HG02610 (cell line): ENCODE measurements at regions not wholly inside any gene's neighbourhood (a gene's known extent, or its start where the extent isn't known, plus 50 kb on each side); places are given as distances from the start of the nearest gene placed in this dataset.

Source experiments
- ATAC-seq: cut with Tn5 transposase; IDR thresholded peaks from one replicate; pipeline ENCODE4 v1.9.1; 2021; ENCODE audit warnings: mild to moderate bottlenecking, moderate library complexity; ENCODE audit not compliant: unreplicated experiment

DNA sequence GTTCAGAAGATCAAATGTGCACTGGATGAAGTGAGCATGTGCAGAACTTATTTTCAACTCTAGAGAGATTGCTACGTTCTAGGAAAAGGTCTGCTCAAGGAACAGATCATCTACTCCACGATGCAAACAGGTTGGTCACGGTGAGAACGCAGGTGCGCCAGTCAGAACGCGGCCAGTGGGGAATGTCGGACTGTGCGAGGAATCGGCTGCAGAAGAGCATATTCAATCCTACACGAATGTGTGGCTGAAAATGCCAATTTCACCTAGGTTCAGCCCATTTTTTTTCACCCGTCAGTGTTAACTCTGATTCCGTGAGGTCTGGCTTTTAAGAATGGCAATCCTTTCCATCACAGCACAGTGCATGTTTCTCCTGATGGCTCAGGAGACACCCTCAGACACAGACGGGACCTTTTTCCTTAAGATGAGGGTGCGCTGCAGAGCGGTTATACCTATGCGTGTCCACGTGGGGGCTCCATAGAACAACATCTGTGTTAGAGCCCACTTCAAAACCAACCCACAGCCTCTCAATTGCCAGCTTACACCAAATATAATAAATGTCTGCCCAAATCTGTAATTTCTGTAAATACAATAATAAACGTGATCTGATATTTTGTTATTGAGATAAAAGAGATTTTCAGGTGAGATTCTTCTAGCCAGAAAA is 250.4 kb downstream of the FOXA2 start:
- ATAC-seq: peak; percentile 75

DNA sequence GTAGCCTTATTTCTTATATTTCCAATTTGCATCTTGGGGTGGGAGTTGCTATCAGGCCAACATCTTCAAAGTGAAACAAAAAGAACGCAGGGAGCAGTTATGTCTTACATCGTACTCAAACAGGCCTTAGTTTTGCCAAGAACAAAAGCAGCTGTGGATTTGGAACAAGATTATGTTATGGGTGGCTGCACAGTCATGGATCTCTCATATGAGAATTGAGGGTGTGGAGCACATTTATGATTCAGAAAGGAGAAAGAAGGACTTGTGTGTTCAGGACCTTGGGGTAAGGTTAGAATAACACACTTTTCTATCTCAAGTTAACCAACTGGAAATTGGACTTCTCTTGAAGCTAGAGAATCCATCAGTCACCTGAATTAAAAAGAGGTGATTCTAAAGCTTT is 259.9 kb downstream of the FOXA2 start:
- no peak for ATAC-seq

DNA sequence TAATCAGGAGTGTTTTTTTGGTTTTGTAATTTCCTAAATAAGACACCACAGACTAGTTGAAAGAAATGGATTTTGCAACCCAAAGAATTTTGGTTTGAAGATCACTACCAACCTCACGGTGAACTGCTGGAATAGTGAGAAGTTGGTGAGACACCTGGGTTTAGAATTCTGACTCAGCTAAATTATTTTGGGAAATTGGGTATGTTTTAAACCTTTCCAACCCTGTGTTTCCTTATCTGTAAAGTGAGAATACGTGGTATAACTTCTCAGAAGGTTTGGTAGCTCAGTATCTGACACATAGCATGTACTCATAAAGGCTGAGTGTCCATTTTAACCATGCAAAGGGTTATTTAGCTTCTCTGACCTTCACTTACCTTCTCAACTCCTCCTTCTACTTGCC is 261.9 kb downstream of the FOXA2 start:
- ATAC-seq: no peak

DNA sequence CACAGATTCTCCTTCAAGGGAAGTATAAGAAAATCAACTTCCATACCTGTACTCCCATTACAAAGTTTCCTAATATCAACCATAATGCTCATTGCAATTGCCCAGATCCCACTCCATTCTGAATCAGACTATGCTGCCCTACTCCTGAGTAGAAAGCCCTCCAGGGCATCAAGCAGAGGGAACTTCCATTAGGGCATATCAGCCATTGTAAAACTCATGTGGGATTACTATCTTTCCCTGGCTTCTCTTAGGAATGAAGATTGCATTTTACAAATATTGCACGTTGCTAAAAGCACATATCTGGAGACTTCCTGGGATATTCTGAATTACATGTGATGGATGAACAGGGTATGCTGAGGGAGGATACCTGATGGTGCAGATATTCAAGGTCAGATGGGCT is 263.2 kb downstream of the FOXA2 start:
- ATAC-seq: no peak

DNA sequence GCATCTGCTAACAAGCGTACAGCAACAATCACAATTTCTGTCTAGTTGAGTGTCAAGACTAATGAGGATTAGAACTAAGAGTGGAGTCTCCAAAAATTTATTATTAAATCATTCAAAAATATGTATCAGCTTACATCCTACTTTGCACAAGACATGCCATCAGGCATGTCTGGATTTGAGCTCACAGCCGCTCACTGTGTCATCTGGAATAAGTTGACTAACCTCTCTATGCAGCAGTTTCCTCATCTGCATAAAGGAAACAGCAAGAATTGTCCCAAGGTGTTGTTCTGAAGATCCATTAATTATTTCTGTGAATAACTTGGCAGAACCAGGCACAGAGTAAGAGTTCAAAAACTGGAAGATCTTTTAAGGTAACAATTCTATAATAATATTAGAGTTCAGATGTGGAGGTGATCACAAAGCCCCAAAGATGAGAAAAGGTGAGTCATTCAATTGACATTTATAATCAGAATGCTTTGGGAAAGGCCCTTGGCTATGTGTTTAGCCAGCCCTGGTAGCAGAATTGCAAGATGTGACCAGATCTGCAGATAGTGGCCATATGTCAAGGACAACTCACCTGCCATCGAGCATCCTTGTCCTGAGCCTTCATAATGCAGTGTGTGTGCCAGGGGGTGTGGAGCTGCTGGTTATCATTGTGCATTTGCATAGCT is 264.0 kb downstream of the FOXA2 start:
- no peak for ATAC-seq

DNA sequence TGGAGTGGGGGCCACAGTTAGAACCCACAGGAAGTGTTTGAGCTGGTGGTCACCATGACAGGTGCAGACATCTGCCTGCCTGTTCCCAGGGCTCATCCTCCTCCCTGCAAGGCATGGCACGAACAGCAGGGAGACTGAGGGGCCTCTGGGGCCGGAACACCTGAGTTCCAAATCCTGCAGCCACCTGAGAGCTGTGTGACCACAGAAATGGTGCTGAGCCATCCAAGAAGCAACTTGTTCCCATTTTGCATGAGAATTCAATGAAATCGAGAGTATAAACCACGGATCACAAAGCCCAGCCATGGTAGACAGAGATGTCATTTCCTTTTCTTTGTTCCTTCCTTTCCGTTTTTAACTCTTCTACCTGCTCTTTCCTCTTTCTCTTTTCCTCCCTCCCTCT is 268.6 kb downstream of the FOXA2 start:
- no peak for ATAC-seq

DNA sequence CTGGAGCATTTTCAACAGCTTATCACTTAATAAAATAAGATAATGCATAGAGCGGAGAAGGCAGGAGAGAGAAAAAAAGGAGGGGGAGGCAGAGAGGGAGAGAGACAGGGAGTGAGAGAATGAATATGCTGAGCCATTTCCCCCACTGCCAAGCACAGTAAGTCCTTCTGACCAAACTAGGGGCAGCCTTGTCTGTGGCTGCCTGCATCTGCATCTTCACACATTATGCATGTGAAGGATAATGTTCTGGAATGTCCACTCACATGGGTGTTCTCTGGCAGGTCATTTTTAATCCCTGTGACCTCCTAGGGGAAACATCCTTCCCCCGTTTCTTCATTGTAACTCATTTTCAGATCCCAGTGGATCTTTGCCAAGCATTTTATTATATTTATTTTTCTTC is 269.3 kb downstream of the FOXA2 start:
- ATAC-seq: no peak

DNA sequence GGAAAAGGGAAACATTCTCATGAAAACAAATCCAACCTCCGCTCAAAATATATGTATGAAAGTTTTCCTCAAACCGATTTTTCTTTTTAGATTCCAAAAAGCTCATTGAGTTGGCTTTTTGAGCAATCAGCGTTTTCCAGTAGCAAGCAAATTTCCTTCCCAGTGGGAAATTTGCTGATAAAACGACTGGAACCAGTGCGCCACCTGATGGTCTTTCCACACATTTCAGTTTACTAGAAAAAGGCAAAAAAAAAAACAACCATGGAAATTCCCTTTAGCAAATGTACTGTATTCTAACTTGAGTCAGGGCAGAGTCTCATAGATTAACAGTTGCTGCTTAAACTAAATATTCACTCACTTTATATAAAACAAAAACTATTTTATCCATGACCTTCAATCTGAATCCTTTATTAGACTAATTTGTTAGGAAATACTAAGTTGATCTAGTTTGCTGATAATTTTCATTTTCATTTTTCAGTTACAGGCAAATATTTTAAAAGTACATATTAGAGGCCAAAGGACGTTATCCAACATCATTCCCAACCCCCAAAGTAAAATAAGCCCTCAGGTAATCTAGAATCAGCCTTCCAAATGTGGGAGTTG is 271.5 kb downstream of the FOXA2 start:
- ATAC-seq: no peak

DNA sequence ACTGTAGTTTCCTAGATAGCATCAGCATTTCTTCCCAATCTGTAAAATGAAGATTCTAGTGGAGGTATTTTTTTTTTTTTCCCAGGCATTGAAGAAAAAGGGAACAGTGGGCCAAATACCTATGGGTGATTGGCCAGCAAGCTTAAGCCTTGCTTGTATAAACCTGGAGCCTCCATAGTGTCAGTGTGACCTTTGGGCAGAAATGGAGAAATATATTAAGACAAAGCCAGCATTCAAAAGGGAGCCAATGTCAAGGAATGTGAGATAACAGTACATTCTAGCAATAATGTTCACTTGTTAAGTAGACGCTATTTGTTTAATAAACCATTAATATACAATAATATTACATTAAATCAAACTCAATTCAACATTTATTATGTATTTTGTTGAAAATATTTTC is 275.4 kb downstream of the FOXA2 start:
- ATAC-seq: no peak

DNA sequence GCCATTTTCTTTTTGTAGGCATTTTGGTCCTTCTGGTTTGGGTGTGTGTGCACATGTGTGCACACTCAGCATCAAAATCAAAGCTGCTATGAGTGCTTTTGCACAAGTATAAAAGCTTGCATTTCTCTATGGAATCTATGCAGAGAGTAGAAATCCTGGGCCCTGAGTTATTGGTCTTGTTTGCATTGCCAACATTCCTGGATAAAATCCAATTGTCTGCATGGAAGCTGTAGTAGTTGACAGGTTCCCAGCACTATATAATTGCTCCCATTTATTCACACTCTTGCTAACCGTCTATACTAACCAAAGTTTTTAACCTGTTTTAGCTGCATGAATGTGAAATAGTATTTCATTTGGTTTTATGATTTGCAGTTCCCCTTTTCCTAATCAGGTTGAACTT is 277.0 kb downstream of the FOXA2 start:
- ATAC-seq: no peak

DNA sequence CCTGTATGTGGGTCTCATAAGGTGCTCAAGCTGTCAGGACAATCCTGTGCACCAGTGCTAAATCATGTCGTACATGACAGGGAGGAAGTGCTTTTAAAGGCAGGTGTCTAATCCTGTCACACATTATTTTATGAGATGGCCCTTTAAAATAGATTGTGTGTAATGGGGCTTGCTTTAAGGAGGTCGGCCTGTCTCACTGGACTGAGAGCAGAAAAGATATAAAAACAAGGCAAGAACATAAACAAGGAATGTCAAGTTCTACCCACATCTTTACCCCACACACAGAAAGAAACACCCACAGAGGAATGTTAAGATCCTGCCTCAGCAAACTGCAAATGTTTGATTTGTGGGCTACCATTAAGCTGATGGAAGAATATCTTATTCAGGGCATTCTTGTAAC is 279.0 kb downstream of the FOXA2 start:
- ATAC-seq: no peak

DNA sequence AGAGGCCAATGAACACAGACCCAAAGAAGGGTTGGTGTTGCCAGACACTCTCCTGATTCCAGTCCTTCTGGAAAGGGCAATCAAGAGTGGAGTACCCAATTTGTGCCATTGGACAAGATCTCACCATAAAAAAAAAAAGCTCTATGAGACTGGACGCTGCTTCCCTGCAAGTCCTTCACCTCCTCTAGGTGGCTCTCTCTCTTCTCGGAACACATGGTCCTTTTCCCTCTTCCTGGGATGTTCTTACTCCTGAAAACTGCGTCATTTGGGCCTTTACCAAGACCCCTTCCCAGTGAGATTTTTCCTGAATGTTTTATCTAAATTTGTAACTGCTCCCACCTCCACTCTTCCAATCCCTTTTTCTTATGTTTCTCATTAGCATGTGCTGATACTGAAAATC is 280.8 kb downstream of the FOXA2 start:
- no peak for ATAC-seq

DNA sequence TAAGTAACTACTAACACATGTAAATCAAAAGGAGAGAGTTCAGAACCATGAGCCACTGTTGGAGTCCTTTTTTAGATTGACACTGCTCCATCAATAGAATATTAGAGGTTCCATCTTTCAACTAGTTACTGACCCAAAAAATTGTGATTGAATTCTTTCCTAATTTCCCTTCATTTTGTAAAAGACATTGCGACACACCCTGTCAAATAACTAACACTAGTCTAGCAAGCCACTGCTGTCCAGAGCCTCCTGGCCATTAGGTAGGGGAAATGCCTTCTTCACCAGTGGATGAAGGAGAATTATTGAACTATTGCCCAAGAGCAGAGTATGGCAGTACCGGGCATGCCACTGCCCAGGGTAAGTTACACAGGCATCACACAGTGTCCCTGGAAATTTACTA is 282.3 kb downstream of the FOXA2 start:
- ATAC-seq: no peak

DNA sequence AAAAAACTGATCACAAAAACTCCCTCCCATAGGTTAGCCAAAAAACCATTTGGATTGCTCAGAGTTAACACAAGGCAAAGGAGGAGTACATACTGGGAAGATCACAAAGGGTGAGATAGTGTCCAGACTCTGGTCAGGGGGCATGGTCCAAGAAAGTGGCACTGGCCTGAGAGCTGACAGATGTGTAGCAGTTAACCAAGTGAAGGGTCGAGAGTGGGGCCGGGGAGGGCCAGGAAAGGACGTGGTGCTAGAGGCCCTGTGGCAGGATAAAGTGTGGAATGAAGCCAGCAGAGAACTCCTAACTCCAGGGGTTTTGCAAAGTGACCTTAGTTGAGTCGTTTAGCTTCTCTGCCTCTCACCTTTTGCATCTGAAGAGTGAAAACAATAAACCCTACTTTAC is 290.5 kb downstream of the FOXA2 start:
- ATAC-seq: no peak

DNA sequence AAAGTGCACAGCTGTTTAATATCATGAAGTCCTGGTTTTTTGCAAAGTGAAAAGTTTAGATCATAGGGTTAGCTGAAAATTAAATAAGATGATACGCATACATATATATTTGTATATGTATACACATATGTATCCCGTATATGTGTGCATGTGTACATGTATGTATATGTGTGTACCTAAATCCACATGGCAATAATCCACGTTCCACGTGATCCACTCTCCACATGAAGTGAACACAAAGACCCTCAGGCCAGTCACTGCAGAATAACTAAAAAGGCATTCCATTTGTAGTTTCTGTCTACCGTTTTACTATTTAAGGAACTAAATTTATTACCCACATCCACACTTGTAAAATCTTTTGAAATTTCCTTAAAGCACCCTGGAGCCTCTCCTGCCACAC is 294.9 kb downstream of the FOXA2 start:
- no peak for ATAC-seq

DNA sequence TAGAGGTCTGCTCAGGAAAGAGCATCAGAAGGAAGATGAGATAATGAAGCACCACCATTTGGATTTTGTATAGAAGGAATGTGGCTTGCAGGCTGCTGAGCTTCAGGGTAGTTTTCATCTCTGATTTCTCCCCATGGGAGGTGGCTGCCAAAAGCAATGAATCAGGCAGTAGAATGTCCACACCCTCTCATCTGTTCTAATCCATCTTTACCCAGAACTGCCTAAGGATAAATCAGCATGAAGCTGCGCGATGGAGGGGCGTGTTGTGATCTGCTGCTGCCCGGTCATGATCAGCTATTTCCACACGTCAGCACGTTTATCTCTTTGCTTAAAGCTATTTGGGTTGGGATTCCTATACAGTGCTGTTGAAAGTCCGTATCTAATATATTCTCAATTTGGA is 295.4 kb downstream of the FOXA2 start:
- no peak for ATAC-seq

DNA sequence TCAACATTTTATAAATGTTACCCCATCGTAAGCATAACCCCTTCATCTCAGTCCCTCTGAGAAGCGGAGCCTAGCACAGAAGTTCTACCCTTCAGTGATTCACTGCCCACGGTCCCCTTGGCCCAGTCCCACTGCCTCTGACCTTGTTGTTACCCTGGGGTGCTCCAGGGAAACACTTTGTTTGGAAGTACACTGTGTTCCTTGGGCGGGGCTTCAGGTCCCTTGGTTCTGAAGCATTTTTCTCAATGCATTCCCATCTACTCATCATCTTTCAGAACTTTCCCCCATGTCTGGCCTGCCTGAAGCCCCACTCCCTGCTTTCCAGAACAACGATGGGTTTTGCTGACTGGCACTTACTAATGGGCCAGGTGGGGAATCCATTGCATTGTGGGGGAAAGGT is 296.2 kb downstream of the FOXA2 start:
- no peak for ATAC-seq

DNA sequence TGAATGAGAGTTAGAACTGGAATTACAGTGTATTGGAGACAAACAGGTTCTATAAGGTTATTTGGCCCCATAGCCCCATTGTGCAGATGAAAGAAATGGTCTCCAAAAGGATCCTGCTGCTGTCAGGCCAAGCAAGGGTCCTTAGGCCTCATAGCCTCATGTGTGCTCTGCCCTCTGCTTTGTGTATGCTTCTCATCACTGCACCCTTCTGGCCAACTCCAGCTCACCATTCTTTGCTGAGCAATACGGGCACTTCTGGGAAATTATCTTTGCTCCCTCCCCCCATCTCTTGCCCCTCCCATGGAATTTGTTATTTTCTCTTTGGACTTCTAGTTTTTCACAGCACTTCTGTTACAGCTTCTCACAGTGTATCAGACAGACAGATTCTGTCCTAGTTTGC is 298.8 kb downstream of the FOXA2 start:
- ATAC-seq: no peak

DNA sequence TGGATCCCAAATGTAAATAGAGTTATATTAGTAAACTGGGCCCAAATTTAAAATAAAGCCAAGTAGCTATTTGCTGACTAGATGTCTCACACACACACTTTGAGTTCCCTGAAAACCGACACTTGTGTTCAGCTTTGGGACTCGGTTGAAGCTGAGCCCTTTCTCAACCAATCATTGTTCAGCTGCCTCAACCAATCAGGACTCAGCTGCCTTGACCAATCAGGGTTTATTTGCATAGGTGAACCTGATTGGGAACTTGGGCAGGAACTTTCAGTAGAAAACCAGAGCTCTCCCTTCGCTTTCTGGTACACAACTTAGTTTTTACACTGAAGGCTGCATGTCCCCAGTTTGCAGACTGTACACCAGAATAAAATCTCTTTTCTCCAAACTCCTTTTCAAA is 301.7 kb downstream of the FOXA2 start:
- no peak for ATAC-seq

DNA sequence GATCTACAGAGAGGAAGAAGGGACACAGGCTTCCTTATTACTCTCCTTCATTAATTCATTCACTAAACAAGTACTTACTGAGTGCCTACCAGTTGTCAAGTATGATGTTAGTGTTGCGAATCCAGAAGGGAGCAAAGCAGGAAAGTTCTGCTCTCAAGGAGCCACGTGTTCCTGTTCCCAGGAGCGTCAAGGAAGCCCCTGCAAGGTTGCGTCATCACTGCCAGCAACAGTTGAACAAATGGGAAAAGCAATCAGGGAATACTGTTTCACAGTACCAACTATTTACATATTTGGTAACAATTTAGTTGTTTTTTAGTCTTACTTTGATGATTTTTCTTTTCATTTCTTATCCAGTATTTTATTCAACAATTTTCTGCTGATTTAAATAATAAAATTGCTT is 310.0 kb downstream of the FOXA2 start:
- ATAC-seq: no peak

DNA sequence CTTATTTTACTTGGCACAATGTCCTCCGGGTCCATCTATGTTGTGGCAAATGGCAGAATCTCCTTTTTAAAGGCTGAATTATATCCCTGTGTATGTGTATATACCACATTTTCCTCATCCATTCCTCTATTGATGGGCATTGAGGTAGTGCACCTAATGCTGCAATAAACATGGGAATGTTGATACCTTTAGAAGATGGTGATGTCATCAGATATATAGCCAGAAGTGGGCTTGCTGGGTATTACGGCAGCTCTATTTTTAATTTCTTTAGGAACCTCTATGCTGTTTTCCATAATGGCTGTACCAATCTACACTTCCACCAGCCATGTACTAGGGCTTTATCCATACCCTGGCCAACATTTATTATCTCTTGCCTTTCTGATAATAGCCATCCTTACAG is 315.7 kb downstream of the FOXA2 start:
- no peak for ATAC-seq

DNA sequence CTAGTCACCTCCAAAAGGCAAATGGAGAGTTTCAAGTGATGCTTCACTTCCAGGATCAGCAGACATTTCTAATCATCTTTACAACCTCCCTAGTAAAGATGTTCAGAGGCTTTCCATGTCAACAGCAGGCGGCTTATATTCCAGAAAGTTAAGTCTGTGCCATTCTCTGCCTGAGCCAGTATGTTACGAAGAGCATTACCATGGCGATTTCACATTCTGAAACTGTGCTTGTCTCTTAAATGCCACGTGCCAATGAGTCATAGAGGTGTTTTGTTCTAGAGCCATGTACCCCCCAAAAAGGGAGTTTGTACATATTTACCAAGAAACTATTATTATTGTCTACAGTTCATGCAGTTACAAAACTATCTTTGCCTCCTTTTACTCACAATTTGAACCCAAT is 319.5 kb downstream of the FOXA2 start:
- no peak for ATAC-seq

DNA sequence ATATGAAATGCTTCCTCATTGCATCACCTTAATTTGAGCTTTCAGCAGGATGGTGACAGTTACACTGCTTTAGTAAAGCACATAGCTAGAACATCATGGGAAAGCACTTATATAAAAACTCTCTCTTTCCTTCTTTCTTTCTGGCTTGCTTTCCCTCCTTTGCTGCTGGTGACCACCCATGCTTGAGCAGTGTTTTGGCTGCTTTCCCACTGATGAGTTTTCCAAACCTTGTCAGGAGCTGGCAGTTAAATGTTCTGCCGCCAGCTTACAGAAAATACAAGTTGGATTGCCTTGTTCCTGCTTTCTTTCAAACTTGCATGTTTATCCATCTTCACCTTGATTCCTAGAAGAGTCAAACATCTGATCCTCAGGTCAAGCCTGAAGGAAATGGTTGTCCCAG is 323.9 kb downstream of the FOXA2 start:
- ATAC-seq: no peak
